ENCODE measurements at regions not wholly inside any gene's neighbourhood (a gene's known extent, or its start where the extent isn't known, plus 50 kb on each side); places are given as distances from the start of the nearest gene placed in this dataset.
"Not testable (repeated sequence)": the region's sequence is repeated elsewhere in the genome, so short reads cannot be mapped to it uniquely, and the experiment has no call there.

GRCh38 chr4:158122501-158122900 is 50.3 kb downstream of the GASK1B start:
- DNase-seq (ENCODE audit: low spot score), result no peak

GRCh38 chr4:158121161-158121579 is 51.7 kb downstream of the GASK1B start:
- DNase-seq (ENCODE audit: low spot score), result no peak

GRCh38 chr4:158120645-158121151 is 52.1 kb downstream of the GASK1B start:
- DNase-seq (ENCODE audit: low spot score), result not testable (repeated sequence)

GRCh38 chr4:158112611-158113010 is 60.2 kb downstream of the GASK1B start:
- no peak for DNase-seq (ENCODE audit: low spot score)

- DNase-seq (ENCODE audit: low spot score), result no peak
Observed at GRCh38 chr4:158111241-158111640, 61.6 kb downstream of the GASK1B start.

GRCh38 chr4:158102904-158103303 is 69.9 kb downstream of the GASK1B start:
- DNase-seq (ENCODE audit: low spot score), result no peak

- no peak for DNase-seq (ENCODE audit: low spot score)
Observed at GRCh38 chr4:158099686-158100085, 73.1 kb downstream of the GASK1B start.

GRCh38 chr4:158098802-158099201 is 74.0 kb downstream of the GASK1B start:
- DNase-seq (ENCODE audit: low spot score), result no peak

GRCh38 chr4:158094413-158095134 is 78.3 kb downstream of the GASK1B start:
- no peak for DNase-seq (ENCODE audit: low spot score)

- no peak for DNase-seq (ENCODE audit: low spot score)
Observed at GRCh38 chr4:158090323-158090722, 82.5 kb downstream of the GASK1B start.

GRCh38 chr4:158089897-158090296 is 82.9 kb downstream of the GASK1B start:
- DNase-seq (ENCODE audit: low spot score), result not testable (repeated sequence)

- DNase-seq (ENCODE audit: low spot score), result no peak
Observed at GRCh38 chr4:158080354-158080753, 92.5 kb downstream of the GASK1B start.

- DNase-seq (ENCODE audit: low spot score), result no peak
Observed at GRCh38 chr4:158079661-158080060, 93.2 kb downstream of the GASK1B start.

- DNase-seq (ENCODE audit: low spot score), result no peak
Observed at GRCh38 chr4:158077835-158078234, 95.0 kb downstream of the GASK1B start.

- no peak for DNase-seq (ENCODE audit: low spot score)
Observed at GRCh38 chr4:158074851-158075250, 98.0 kb downstream of the GASK1B start.

- DNase-seq (ENCODE audit: low spot score), result no peak
Observed at GRCh38 chr4:158071931-158072330, 100.9 kb downstream of the GASK1B start.

GRCh38 chr4:158068068-158068467 is 104.8 kb downstream of the GASK1B start:
- no peak for DNase-seq (ENCODE audit: low spot score)

- DNase-seq (ENCODE audit: low spot score), result no peak
Observed at GRCh38 chr4:158067646-158068045, 105.2 kb downstream of the GASK1B start.

- DNase-seq (ENCODE audit: low spot score), result no peak
Observed at GRCh38 chr4:158065603-158066002, 107.2 kb downstream of the GASK1B start.

- DNase-seq (ENCODE audit: low spot score), result no peak
Observed at GRCh38 chr4:158065176-158065575, 107.6 kb downstream of the GASK1B start.

GRCh38 chr4:158056689-158057245 is 116.1 kb downstream of the GASK1B start:
- no peak for DNase-seq (ENCODE audit: low spot score)

GRCh38 chr4:158055668-158056067 is 117.2 kb downstream of the GASK1B start:
- DNase-seq (ENCODE audit: low spot score), result no peak

- no peak for DNase-seq (ENCODE audit: low spot score)
Observed at GRCh38 chr4:158053801-158054200, 119.0 kb downstream of the GASK1B start.

- no peak for DNase-seq (ENCODE audit: low spot score)
Observed at GRCh38 chr4:158053086-158053485, 119.7 kb downstream of the GASK1B start.
